ENCODE measurements at regions not wholly inside any gene's neighbourhood (a gene's known extent, or its start where the extent isn't known, plus 50 kb on each side); places are given as distances from the start of the nearest gene placed in this dataset.

- no peak overlapping the region for H3K27ac ChIP-seq
- no peak for TF ChIP-seq CTCF (conservative IDR thresholded peaks at IDR 0.05)
These were observed 468.1 kb downstream of the FGF9 start for GRCh38 chr13:22138947-22139346.

- no peak overlapping the region for H3K27ac ChIP-seq
- TF ChIP-seq CTCF (conservative IDR thresholded peaks at IDR 0.05): no peak
These were observed 470.8 kb downstream of the FGF9 start for GRCh38 chr13:22141716-22142115.

- H3K27ac ChIP-seq: no peak overlapping the region
- no peak for TF ChIP-seq CTCF (conservative IDR thresholded peaks at IDR 0.05)
These were observed 472.8 kb downstream of the FGF9 start for GRCh38 chr13:22143671-22144070.

- H3K27ac ChIP-seq: no peak overlapping the region
- no peak for TF ChIP-seq CTCF (conservative IDR thresholded peaks at IDR 0.05)
These were observed 473.9 kb downstream of the FGF9 start for GRCh38 chr13:22144806-22145205.

- no peak overlapping the region for H3K27ac ChIP-seq
- no peak for TF ChIP-seq CTCF (conservative IDR thresholded peaks at IDR 0.05)
These were observed 477.3 kb downstream of the FGF9 start for GRCh38 chr13:22148187-22148586.

- H3K27ac ChIP-seq: no peak overlapping the region
- no peak for TF ChIP-seq CTCF (conservative IDR thresholded peaks at IDR 0.05)
These were observed 481.9 kb downstream of the FGF9 start for GRCh38 chr13:22152751-22153150.

- TF ChIP-seq CTCF (conservative IDR thresholded peaks at IDR 0.05): no peak
- H3K27ac ChIP-seq: no peak overlapping the region
These were observed 483.2 kb downstream of the FGF9 start for GRCh38 chr13:22154041-22154440.

GRCh38 chr13:22161871-22162270 lies 491.0 kb downstream of the FGF9 start:
- no peak for TF ChIP-seq CTCF (conservative IDR thresholded peaks at IDR 0.05)
- no peak overlapping the region for H3K27ac ChIP-seq
